ENCODE measurements at regions not wholly inside any gene's neighbourhood (a gene's known extent, or its start where the extent isn't known, plus 50 kb on each side); places are given as distances from the start of the nearest gene placed in this dataset.

DNA sequence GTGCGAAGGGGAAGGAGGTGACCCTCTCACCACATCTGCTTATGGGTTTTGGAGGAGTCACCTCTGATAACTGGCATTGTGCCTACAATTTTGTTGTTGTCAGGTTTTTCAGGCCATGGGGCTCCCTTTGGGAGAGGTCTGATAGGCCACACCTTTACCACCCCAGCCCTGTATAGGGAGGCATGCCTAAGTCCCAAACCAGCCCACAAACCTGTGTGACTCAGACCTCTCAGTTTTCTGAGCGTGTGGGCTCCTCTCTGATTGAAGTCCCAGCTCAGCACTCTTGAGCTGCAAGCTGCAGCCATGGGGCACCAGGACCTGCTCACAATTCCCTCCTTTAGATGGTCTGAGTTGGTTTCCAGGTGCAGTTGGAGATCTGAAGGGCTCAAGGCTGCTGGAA, 1429.3 kb upstream of the TMEM132C start:
- Histone ChIP-seq H3K36me3 (no peaks in the 10 kb centered on the region), H3K4me3 (no peak overlapping the region), H3K4me1 (no peaks in the 10 kb centered on the region), H3K9me3 (peaks cover 0 to 61% (median 20%) of the 10 kb centered on the region in 12 donors), H3K27ac (no peak overlapping the region), H3K27me3 (peaks cover 0 to 7% (median 0%) of the 10 kb centered on the region in 9 donors)
- DNase-seq (no peak), ATAC-seq (no peak)
- TF ChIP-seq POLR2A (IDR thresholded peaks at IDR 0.05): no peak
- TF ChIP-seq, protein P1, sequence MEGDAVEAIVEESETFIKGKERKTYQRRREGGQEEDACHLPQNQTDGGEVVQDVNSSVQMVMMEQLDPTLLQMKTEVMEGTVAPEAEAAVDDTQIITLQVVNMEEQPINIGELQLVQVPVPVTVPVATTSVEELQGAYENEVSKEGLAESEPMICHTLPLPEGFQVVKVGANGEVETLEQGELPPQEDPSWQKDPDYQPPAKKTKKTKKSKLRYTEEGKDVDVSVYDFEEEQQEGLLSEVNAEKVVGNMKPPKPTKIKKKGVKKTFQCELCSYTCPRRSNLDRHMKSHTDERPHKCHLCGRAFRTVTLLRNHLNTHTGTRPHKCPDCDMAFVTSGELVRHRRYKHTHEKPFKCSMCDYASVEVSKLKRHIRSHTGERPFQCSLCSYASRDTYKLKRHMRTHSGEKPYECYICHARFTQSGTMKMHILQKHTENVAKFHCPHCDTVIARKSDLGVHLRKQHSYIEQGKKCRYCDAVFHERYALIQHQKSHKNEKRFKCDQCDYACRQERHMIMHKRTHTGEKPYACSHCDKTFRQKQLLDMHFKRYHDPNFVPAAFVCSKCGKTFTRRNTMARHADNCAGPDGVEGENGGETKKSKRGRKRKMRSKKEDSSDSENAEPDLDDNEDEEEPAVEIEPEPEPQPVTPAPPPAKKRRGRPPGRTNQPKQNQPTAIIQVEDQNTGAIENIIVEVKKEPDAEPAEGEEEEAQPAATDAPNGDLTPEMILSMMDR (IDR thresholded peaks at IDR 0.05): no peak
- intact Hi-C loops (cut with DNase I): no loop called here
- 25 to 94% (median 61%) methylated on average over 1 to 2 of the region's 2 CpGs for WGBS, 4 donors

DNA sequence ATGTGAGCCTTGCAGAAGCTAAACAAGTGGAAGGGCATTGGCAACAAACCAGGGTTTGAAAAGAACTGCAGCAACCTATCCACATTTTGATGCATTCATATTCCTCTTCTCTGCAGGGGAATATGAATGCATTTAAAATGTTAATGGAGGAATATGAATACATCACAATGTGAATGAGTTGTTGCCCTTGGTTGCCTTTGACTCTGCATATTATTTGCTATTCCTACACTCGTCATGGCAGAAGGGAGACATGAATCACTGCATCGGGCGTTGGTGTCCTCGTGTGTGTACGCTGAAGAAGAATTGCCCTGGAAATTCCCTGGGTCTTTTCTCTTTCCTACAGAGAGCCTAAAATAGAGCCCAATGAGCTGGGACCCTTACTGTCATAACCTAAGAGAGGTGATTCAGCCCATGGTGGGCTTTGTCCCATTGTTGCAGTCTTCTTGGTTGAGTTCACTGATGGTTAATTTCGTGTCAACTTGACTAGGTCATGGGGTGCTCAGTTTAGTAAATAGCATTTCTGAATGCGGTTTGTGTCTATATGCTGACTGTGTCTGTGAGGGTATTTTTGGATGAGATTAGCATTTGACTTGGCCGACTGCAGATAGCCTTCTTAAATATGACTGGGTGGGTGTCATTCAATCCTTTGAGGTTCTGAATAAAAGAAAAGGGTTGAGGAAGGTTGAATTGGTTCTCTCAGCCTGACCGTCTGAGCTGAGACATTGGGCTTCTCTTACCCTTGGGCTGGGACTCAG, 1422.9 kb upstream of the TMEM132C start:
- no peaks in the 10 kb centered on the region for H3K4me1 ChIP-seq
- WGBS, 4 donors: 70 to 79% (median 74%) methylated on average over 9 of the region's 9 CpGs
- no peak overlapping the region for H3K4me3 ChIP-seq
- H3K36me3 ChIP-seq: no peaks in the 10 kb centered on the region
- no peaks in the 10 kb centered on the region for H3K27me3 ChIP-seq
- ATAC-seq (no peak), DNase-seq (no peak)
- peaks cover 0 to 3% (median 0%) of the 10 kb centered on the region in 12 donors for H3K9me3 ChIP-seq
- intact Hi-C loops (cut with DNase I): no loop called here
- TF ChIP-seq, protein P1 (IDR thresholded peaks at IDR 0.05): no peak
- no peak for TF ChIP-seq POLR2A (IDR thresholded peaks at IDR 0.05)
- H3K27ac ChIP-seq: no peak overlapping the region

DNA sequence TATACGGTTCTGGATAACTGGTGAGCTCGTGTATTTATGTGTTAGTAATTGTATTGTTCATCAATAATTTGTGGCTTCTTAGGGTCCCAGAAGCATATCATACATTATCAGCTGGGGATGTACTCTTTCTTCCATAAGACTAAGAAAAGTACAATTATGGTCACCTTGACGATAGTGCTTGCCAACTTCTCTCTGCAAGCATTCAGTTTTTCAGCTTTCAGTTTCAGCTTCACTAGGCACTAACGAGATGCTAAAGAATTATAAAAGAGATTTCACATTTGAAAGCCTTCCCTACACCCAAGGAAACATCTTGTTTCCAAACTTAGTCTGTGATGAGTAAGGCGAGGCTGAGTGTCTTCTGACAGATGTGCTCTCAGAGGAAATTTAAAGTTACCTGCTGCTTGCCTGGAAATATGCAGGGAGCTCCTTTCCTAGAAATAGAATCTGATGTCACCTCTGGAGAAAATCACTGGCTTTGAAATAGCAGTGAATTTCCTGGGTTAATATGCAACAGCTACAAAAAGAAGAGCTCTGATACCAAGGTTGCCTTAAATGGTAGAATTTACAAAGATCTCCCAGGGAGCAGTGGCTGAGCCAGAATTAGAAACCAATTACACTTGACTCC, 1419.9 kb upstream of the TMEM132C start:
- DNase-seq (no peak), ATAC-seq (no peak)
- peaks cover 0 to under 1% (median 0%) of the 10 kb centered on the region in 9 donors for H3K27me3 ChIP-seq
- no peak overlapping the region for H3K27ac ChIP-seq
- intact Hi-C loops (cut with DNase I): no loop called here
- no peak overlapping the region for H3K4me3 ChIP-seq
- TF ChIP-seq POLR2A (IDR thresholded peaks at IDR 0.05): no peak
- WGBS, 4 donors: 53 to 64% (median 59%) methylated on average over 5 of the region's 5 CpGs
- no peaks in the 10 kb centered on the region for H3K9me3 ChIP-seq
- no peaks in the 10 kb centered on the region for H3K36me3 ChIP-seq
- no peaks in the 10 kb centered on the region for H3K4me1 ChIP-seq

DNA sequence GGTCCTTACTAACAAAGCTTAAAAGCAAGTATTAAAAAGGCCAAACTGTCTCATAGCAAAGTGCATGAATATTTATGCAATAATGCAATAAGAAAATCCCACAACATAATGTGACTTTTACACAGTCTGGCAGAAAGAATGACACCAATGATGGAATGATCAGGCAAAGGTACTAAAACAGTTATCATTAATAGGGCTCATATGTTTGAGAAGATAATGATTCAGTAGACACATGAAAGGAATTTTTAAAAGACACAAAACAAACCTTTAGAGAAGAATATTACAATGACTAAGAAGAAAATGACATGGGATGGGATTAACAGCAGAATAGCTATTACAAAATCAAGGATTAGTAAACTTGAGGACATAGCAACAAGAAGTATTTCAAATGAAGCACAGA, 1411.2 kb upstream of the TMEM132C start:
- Histone ChIP-seq H3K27me3 (peaks cover 0 to 4% (median 0%) of the 10 kb centered on the region in 9 donors), H3K4me3 (no peak overlapping the region), H3K27ac (no peak overlapping the region), H3K4me1 (no peaks in the 10 kb centered on the region), H3K36me3 (no peaks in the 10 kb centered on the region), H3K9me3 (no peaks in the 10 kb centered on the region)
- no peak for TF ChIP-seq POLR2A (IDR thresholded peaks at IDR 0.05)
- TF ChIP-seq, protein P1 (IDR thresholded peaks at IDR 0.05): no peak
- intact Hi-C loops (cut with DNase I): no loop called here
- ATAC-seq (no peak), DNase-seq (no peak)

Data from heart left ventricle (tissue), 16 donors.